Mucosa of descending colon (tissue), 3 donors: ENCODE measurements at regions not wholly inside any gene's neighbourhood (a gene's known extent, or its start where the extent isn't known, plus 50 kb on each side); places are given as distances from the start of the nearest gene placed in this dataset.
A peak's percentile ranks its signal among the peaks of the same experiment; 100 is the strongest.

Experiments used
- ATAC-seq: fragments of 200-7000 bp; cut with Tn5 transposase; one replicate; pipeline ENCODE4 v1.9.1; 2020; ENCODE audit warnings: mild to moderate bottlenecking, moderate library complexity
- DNase-seq, 3 donors: peaks; one replicate each; pipeline ENCODE4 v3.0.0-alpha.2; 2020
- H3K36me3 ChIP-seq: fragments of 200-600 bp; one replicate; pipeline ENCODE4 v1.8.0; 2021; ENCODE audit warnings: low read depth, mild to moderate bottlenecking
- H3K4me1 ChIP-seq: fragments of 200-600 bp; one replicate; pipeline ENCODE4 v1.8.0; 2021; ENCODE audit warnings: low read depth, mild to moderate bottlenecking
- H3K4me3 ChIP-seq: fragments of 200-600 bp; one replicate; pipeline ENCODE4 v1.8.0; 2021; ENCODE audit warnings: mild to moderate bottlenecking
- H3K9me3 ChIP-seq: fragments of 200-600 bp; one replicate; pipeline ENCODE4 v1.8.0; 2021; ENCODE audit warnings: mild to moderate bottlenecking
- intact Hi-C, 2 donors: fragments of 100-400 bp; cut with DNase I in 1 of 2; cut with micrococcal nuclease in 1 of 2; formaldehyde crosslinking; loops; one replicate each; pipeline versions ENCODE4 v1.11.0 to v1.11.1; 2022; cut with DNase I, micrococcal nuclease
- TF ChIP-seq, protein P1 (sequence below): fragments of 200-600 bp; IDR thresholded peaks from one replicate; pipeline ENCODE4 v1.8.0; 2022; ENCODE audit warnings: antibody characterized with exemption, mild to moderate bottlenecking
- donor health status: DM: no; HTN: no; CAD: no; lungs with moderate emphysema.
- donor health status: DM: no; HTN: no; CAD: no.
- donor health status: DM: no; HTN: yes; CAD: no.

GRCh38 chr1:232378266-232379062 is 251.5 kb downstream of the SIPA1L2 start:
- TF ChIP-seq, protein P1, sequence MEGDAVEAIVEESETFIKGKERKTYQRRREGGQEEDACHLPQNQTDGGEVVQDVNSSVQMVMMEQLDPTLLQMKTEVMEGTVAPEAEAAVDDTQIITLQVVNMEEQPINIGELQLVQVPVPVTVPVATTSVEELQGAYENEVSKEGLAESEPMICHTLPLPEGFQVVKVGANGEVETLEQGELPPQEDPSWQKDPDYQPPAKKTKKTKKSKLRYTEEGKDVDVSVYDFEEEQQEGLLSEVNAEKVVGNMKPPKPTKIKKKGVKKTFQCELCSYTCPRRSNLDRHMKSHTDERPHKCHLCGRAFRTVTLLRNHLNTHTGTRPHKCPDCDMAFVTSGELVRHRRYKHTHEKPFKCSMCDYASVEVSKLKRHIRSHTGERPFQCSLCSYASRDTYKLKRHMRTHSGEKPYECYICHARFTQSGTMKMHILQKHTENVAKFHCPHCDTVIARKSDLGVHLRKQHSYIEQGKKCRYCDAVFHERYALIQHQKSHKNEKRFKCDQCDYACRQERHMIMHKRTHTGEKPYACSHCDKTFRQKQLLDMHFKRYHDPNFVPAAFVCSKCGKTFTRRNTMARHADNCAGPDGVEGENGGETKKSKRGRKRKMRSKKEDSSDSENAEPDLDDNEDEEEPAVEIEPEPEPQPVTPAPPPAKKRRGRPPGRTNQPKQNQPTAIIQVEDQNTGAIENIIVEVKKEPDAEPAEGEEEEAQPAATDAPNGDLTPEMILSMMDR: no peak
- intact Hi-C loops: no loop called here
- H3K9me3 ChIP-seq: no peaks in the 10 kb centered on the region
- H3K4me1 ChIP-seq: peaks cover 9% of the 10 kb centered on the region
- peak; percentile 37 for ATAC-seq
- H3K36me3 ChIP-seq: no peaks in the 10 kb centered on the region
- no peak for DNase-seq
- H3K4me3 ChIP-seq: no peak overlapping the region

- intact Hi-C loops: no loop called here
- H3K36me3 ChIP-seq: no peaks in the 10 kb centered on the region
- H3K9me3 ChIP-seq: no peaks in the 10 kb centered on the region
- DNase-seq: peak in 2 of 3 donors; percentile 15 to 38
- ATAC-seq: peak; percentile 73
- H3K4me3 ChIP-seq: no peak overlapping the region
- peaks cover 9% of the 10 kb centered on the region for H3K4me1 ChIP-seq
- TF ChIP-seq, protein P1: no peak
Observed at GRCh38 chr1:232377494-232377770, 252.5 kb downstream of the SIPA1L2 start.

DNA sequence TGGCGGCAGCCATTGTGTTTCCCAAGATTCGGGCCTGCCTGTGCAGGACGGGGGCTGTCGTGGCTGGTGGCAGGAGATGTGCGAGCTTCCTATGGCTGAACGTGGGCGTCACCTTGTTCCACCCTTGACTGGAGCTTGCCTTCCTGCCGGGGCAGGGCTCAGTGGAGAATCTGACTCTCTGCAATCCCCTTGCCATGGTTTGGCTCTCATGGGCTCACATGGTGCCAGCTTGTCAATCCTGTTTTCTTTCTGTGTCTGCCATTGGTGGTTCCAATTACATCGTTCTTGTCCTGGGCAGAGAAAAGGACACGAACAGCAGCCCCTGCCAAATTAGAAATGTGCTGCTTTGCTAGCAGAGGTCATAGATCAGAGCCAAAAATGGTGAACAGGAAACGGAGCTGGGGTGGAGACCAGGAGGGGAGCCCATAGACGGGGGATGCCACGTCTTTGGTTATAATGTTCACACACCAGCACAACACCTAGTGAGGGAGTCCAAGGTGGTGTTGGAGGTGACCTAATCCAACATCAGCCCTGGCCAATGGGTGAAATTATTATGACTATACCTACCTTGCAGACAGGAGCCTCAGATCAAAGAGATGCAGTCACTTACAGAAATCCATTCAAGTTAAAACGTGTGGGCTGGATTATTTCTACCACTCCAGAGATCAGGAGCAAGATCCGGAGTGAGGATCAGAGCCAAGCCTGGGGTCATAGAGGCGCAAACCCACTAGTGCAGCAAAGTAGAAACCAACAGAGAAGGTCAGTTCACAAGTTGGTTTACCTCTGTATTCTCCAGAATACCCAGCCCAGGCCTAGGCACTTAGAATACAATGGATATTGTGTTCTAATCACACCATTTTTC is 253.1 kb downstream of the SIPA1L2 start:
- no peak for DNase-seq

DNA sequence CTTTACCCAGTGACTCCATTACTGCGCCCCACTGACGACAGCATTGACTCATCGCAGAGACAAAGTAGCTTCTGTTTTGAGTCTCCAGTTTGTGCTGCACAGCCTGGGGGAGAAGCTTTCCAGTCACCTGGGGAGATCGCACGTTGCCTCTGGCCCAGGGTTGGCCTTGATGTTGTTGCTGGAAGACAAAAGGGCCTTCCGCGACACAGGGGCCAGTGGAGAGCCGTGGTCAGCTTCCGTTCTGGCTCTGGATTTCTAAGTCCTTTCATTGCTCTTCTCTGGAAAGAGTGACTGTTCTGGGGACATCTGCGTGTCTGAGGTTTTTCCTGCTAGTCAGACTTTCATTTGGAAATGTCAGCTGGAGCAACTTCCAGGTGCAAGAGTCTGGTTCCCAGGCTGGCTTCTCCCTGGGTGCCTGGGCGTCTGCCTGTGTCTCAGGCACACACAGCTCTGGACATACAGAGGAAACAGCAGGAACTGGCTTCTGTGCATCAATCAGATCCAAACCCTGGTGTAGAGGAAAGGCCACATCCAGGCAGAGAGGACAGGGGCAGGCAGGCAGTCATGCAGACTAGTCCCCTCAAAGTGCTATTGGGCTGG is 257.0 kb downstream of the SIPA1L2 start:
- H3K36me3 ChIP-seq: no peaks in the 10 kb centered on the region
- DNase-seq (no peak), ATAC-seq (no peak)
- no peak overlapping the region for H3K4me3 ChIP-seq
- peaks cover 4% of the 10 kb centered on the region for H3K4me1 ChIP-seq
- TF ChIP-seq, protein P1: no peak
- intact Hi-C loops: no loop called here
- H3K9me3 ChIP-seq: no peaks in the 10 kb centered on the region

More for the DNA sequence above, 253.1 kb downstream of the SIPA1L2 start:
- ATAC-seq: no peak
- Histone ChIP-seq H3K36me3 (no peaks in the 10 kb centered on the region), H3K9me3 (no peaks in the 10 kb centered on the region), H3K4me1 (peaks cover 9% of the 10 kb centered on the region), H3K4me3 (no peak overlapping the region)
- TF ChIP-seq, protein P1: no peak
- intact Hi-C loops: no loop called here

DNA sequence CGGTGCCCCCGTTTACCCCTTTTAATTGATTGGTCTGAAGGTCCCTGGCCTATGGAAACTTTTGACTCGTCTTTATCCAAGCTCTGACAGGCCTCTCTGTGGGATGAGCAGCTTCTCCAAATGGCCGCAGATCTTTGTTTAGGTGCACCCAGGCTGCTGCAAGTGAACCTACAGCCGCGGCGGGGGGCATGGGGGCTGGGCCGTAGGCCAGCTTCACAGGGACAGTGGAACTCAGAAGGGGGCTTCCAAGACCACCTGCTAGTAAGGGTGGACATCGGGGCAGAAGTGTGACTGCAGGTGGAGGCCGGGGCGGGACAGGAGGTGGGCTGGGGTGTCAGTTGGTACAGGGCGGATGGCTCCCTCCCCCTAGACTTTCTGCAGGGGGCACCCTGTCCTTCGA is 257.5 kb downstream of the SIPA1L2 start:
- ATAC-seq: no peak
- no peak for DNase-seq
- TF ChIP-seq, protein P1: no peak
- Histone ChIP-seq H3K36me3 (no peaks in the 10 kb centered on the region), H3K4me3 (no peak overlapping the region), H3K4me1 (no peaks in the 10 kb centered on the region), H3K9me3 (no peaks in the 10 kb centered on the region)
- intact Hi-C loops: no loop called here
